CD14-positive monocyte (primary cell): ENCODE measurements at regions not wholly inside any gene's neighbourhood (a gene's known extent, or its start where the extent isn't known, plus 50 kb on each side); places are given as distances from the start of the nearest gene placed in this dataset.

ENCODE experiments used
- DNase-seq, 3 donors: peaks; one replicate each; pipeline ENCODE4 v3.0.0-alpha.2; 2011 to 2022
- H2AFZ ChIP-seq: 2 replicates; pipeline ENCODE4 v1.6.0; 2012; ENCODE audit warnings: mild to moderate bottlenecking, low read depth, low read length, inconsistent platforms; ENCODE audit not compliant: insufficient read depth, poor library complexity, severe bottlenecking
- H3K27ac ChIP-seq, 2 donors: 1 replicate in 1 of 2; 2 replicates in 1 of 2; pipeline ENCODE4 v1.5.1; 2012 to 2013; ENCODE audit warnings: low read length in 2 of 2, control low read depth in 1 of 2, inconsistent platforms in 1 of 2, low read depth in 1 of 2, mild to moderate bottlenecking in 1 of 2
- H3K27me3 ChIP-seq, 2 donors: one replicate each; pipeline versions ENCODE4 v1.6.0 to v1.6.1; 2011 to 2013; ENCODE audit warnings: low read length in 2 of 2; ENCODE audit not compliant: control insufficient read depth in 2 of 2, insufficient read depth in 2 of 2
- H3K36me3 ChIP-seq, 2 donors: replicated peaks in 1 of 2; 1 replicate in 1 of 2; 2 replicates in 1 of 2; pipeline versions ENCODE4 v1.5.1 to v1.6.1; 2012 to 2013; ENCODE audit warnings: low read length in 2 of 2, control low read depth in 1 of 2, inconsistent platforms in 1 of 2, mild to moderate bottlenecking in 1 of 2; ENCODE audit not compliant: insufficient read depth in 2 of 2, control insufficient read depth in 1 of 2
- H3K4me1 ChIP-seq, 2 donors: 1 replicate in 1 of 2; 2 replicates in 1 of 2; pipeline versions ENCODE4 v1.5.1 to v1.6.1; 2012 to 2013; ENCODE audit warnings: low read length in 2 of 2, control low read depth in 1 of 2, inconsistent platforms in 1 of 2, mild to moderate bottlenecking in 1 of 2, moderate library complexity in 1 of 2; ENCODE audit not compliant: insufficient read depth in 2 of 2, control insufficient read depth in 1 of 2
- H3K4me2 ChIP-seq: replicated peaks from 2 replicates; pipeline ENCODE3; 2012; ENCODE audit warnings: low read length, moderate library complexity, mild to moderate bottlenecking; ENCODE audit not compliant: poor library complexity, severe bottlenecking; ENCODE audit errors: extremely low read depth
- H3K4me3 ChIP-seq, 3 experiments: fragments of 200-600 bp in 1 of 3; sonication (generic) in 1 of 3; replicated peaks in 1 of 3; 1 replicate in 2 of 3; 2 replicates in 1 of 3; pipeline ENCODE4 v1.5.1; 2011 to 2013; ENCODE audit warnings: low read length in 3 of 3, mild to moderate bottlenecking in 3 of 3, control low read depth in 2 of 3, low read depth in 2 of 3, inconsistent platforms in 1 of 3, moderate library complexity in 1 of 3
- H3K79me2 ChIP-seq: 2 replicates; pipeline ENCODE4 v1.6.0; 2012; ENCODE audit warnings: mild to moderate bottlenecking, control low read depth, inconsistent platforms, low read length, moderate library complexity; ENCODE audit not compliant: insufficient read depth
- H3K9ac ChIP-seq: 2 replicates; pipeline ENCODE4 v1.6.0; 2017; ENCODE audit warnings: low read length, mild to moderate bottlenecking; ENCODE audit not compliant: insufficient read depth, poor library complexity, severe bottlenecking
- H3K9me3 ChIP-seq, 2 donors: replicated peaks in 1 of 2; 1 replicate in 1 of 2; 2 replicates in 1 of 2; pipeline versions ENCODE4 v1.5.1 to v1.6.1; 2012 to 2013; ENCODE audit warnings: low read length in 2 of 2, control low read depth in 1 of 2; ENCODE audit not compliant: control insufficient read depth in 1 of 2, insufficient read depth in 1 of 2
- H4K20me1 ChIP-seq: 2 replicates; pipeline ENCODE4 v1.6.0; 2012; ENCODE audit warnings: mild to moderate bottlenecking, low read length, control low read depth, moderate library complexity; ENCODE audit not compliant: insufficient read depth
- H3K27ac Mint-ChIP-seq, 7 donors: one replicate each; pipeline ENCODE4 v1.8.0; 2020; ENCODE audit warnings: mild to moderate bottlenecking in 7 of 7, mixed read lengths in 7 of 7, moderate library complexity in 6 of 7, inconsistent platforms in 2 of 7
- H3K27me3 Mint-ChIP-seq, 3 donors: one replicate each; pipeline ENCODE4 v1.8.0; 2021 to 2022; ENCODE audit warnings: low read depth in 3 of 3, mild to moderate bottlenecking in 3 of 3, mixed read lengths in 3 of 3, moderate library complexity in 3 of 3, inconsistent platforms in 1 of 3
- H3K36me3 Mint-ChIP-seq, 2 donors: one replicate each; pipeline ENCODE4 v1.8.0; 2020; ENCODE audit warnings: mixed read lengths in 2 of 2, inconsistent platforms in 1 of 2, mild to moderate bottlenecking in 1 of 2
- H3K4me1 Mint-ChIP-seq: one replicate; pipeline ENCODE4 v1.8.0; 2020; ENCODE audit warnings: mild to moderate bottlenecking, mixed read lengths
- H3K4me3 Mint-ChIP-seq, 2 donors: one replicate each; pipeline ENCODE4 v1.8.0; 2020; ENCODE audit warnings: mild to moderate bottlenecking in 2 of 2, mixed read lengths in 2 of 2, moderate library complexity in 1 of 2
- H3K9me3 Mint-ChIP-seq, 7 donors: one replicate each; pipeline ENCODE4 v1.8.0; 2020 to 2022; ENCODE audit warnings: mixed read lengths in 7 of 7, mild to moderate bottlenecking in 6 of 7, moderate library complexity in 6 of 7, inconsistent platforms in 2 of 7
- CTCF ChIP-seq: fragments of 200-600 bp; IDR thresholded peaks from one replicate; pipeline ENCODE4 v1.8.0; 2022; ENCODE audit warnings: antibody characterized with exemption, mild to moderate bottlenecking
- WGBS: methylation state at CpG from one replicate; pipeline ENCODE4 v1.1.5; 2013; ENCODE audit warnings: missing lambda C conversion rate; ENCODE audit not compliant: insufficient coverage; 5-methylcytosine and 5-hydroxymethylcytosine counted together
- intact Hi-C, 2 donors: fragments of 100-400 bp; cut with micrococcal nuclease; formaldehyde crosslinking; loops; one replicate each; pipeline versions ENCODE4 v1.15.0 to v1.15.1; 2023

- no peak for TF ChIP-seq CTCF
- DNase-seq = no peak
- Histone ChIP-seq H3K36me3 (no peaks in the 10 kb centered on the region), H3K27me3 (no peaks in the 10 kb centered on the region), H3K9ac (no peak overlapping the region), H2AFZ (no peak overlapping the region), H3K9me3 (peaks cover 0 to 15% of the 10 kb centered on the region in 2 donors), H3K4me1 (no peaks in the 10 kb centered on the region), H3K27ac (no peak overlapping the region), H4K20me1 (no peaks in the 10 kb centered on the region), H3K4me2 (no peak overlapping the region), H3K79me2 (no peaks in the 10 kb centered on the region), H3K4me3 (no peak overlapping the region)
- H3K27me3 Mint-ChIP-seq = peaks cover 0 to 3% (median 0%) of the 10 kb centered on the region in 3 donors
- no peak overlapping the region for H3K4me3 Mint-ChIP-seq
- H3K27ac Mint-ChIP-seq = no peak overlapping the region
- peaks cover 0 to 15% (median 3%) of the 10 kb centered on the region in 7 donors for H3K9me3 Mint-ChIP-seq
- H3K36me3 Mint-ChIP-seq = no peaks in the 10 kb centered on the region
- no CpG with 5 or more reads among the region's 2 CpGs for WGBS
- intact Hi-C loops = no loop called here
- H3K4me1 Mint-ChIP-seq = no peaks in the 10 kb centered on the region
These were observed 149.2 kb downstream of the CRPPA start for GRCh38 chr7:16271990-16272665.

GRCh38 chr7:16271355-16271915 is 149.9 kb downstream of the CRPPA start:
- Mint-ChIP-seq H3K4me3 (no peak overlapping the region), H3K27me3 (peaks cover 0 to 3% (median 0%) of the 10 kb centered on the region in 3 donors), H3K27ac (no peak overlapping the region), H3K4me1 (no peaks in the 10 kb centered on the region), H3K9me3 (peaks cover 0 to 15% (median 3%) of the 10 kb centered on the region in 7 donors), H3K36me3 (no peaks in the 10 kb centered on the region)
- no peaks in the 10 kb centered on the region for H3K36me3 ChIP-seq
- no peaks in the 10 kb centered on the region for H3K27me3 ChIP-seq
- peaks cover 0 to 18% of the 10 kb centered on the region in 2 donors for H3K9me3 ChIP-seq
- no peak overlapping the region for H3K27ac ChIP-seq
- no peak overlapping the region for H3K4me2 ChIP-seq
- H3K4me1 ChIP-seq = no peaks in the 10 kb centered on the region
- intact Hi-C loops = no loop called here
- DNase-seq = no peak
- H4K20me1 ChIP-seq = no peaks in the 10 kb centered on the region
- no peak overlapping the region for H3K4me3 ChIP-seq
- H2AFZ ChIP-seq = no peak overlapping the region
- no peak overlapping the region for H3K9ac ChIP-seq
- no CpG with 5 or more reads among the region's 1 CpG for WGBS
- no peaks in the 10 kb centered on the region for H3K79me2 ChIP-seq
- no peak for TF ChIP-seq CTCF
